NCI-H526 (cell line): ENCODE measurements at regions not wholly inside any gene's neighbourhood (a gene's known extent, or its start where the extent isn't known, plus 50 kb on each side); places are given as distances from the start of the nearest gene placed in this dataset.

Experiments used
- DNase-seq, 2 experiments: peaks; one replicate each; lab custom pipeline; 2025; lab: John Stamatoyannopoulos, UW

- DNase-seq, result no peak
These were observed 164.8 kb downstream of the VEGFC start for GRCh38 chr4:176627916-176628315.

GRCh38 chr4:176631611-176632010, 161.1 kb downstream of the VEGFC start:
- no peak for DNase-seq
